NCI-H446 treated with DMSO at 0.1 percent for 48 hours (cell line): ENCODE measurements at regions not wholly inside any gene's neighbourhood (a gene's known extent, or its start where the extent isn't known, plus 50 kb on each side); places are given as distances from the start of the nearest gene placed in this dataset.

Source experiments
- DNase-seq: peaks from one replicate; lab custom pipeline; 2025; lab: John Stamatoyannopoulos, UW

DNA sequence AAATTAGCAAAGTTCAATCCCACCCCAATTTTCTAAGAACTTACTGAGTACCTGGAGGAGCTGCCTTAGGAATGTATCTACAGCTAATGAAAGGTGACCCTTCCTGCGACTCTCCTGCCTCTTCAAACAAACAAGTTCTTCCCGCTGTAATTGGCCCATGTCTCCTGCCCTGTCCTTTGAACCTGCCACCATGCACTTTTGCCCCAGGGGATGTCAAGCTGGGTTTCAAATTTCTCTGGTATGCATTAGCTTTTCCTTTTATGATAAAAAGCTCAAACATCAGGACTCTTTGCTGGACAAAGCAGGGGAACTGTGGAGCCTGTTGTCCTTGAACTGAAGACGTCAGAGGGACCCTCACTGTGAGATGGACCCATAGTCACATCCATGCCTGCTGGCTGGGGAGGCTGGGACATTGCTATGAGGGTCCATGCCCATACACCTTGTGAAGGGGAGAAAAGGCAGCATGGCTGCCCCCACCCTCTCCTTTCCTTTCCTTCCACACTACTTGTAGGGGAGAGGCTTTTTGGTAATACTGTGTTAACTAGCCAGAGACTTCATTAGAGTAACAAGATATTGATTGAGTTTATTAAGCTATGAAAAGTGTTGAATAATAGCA is 210.7 kb upstream of the COPS8 start:
- no peak for DNase-seq

DNA sequence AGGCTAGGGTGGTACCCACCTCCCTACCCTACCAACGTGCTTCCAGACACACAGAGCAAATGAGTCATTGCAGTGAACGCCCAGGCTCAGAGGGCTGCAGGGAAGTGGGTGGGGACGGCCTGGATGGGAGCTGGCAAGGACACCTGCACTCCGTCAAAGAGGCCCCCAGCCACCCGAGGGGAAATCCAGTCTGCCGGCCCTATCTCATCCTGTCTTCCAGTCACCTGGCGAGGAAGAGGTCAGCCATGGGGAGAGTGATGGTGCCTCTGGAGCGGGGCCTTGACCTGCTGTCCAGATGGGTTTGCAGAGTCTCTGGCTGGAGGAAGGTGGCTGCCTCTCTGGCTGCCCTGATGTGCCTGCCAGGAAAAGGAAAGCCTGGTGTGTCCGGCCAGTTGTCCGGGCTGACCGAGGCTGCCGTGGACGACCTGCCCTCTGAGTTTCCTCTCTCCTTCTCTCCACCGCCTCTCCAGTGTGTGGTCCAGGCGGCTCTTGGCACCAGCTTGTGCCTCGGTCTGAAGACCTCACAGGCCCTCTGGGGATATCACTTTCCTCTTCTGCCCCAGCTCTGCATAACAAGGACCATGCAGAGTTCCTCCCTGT is 209.7 kb upstream of the COPS8 start:
- no peak for DNase-seq

DNA sequence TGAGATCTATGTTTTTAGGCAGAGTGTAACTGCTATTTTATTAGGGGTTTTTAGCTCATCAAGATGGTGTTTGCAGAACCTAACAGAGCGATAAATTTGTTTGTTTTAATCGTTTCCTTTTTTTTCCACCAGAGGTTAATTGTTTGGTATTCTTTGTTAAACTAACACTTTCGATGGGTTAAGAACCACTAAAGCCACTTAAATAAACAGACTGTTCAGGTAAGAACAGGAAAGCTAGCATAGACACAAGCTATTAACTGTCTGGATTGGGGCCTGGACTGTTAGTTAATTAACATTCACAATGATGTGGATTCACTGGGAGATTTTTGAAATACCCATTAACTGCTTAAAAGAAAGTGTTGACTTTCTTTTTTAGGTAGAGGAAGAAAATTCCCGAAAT is 209.0 kb upstream of the COPS8 start:
- DNase-seq = no peak

DNA sequence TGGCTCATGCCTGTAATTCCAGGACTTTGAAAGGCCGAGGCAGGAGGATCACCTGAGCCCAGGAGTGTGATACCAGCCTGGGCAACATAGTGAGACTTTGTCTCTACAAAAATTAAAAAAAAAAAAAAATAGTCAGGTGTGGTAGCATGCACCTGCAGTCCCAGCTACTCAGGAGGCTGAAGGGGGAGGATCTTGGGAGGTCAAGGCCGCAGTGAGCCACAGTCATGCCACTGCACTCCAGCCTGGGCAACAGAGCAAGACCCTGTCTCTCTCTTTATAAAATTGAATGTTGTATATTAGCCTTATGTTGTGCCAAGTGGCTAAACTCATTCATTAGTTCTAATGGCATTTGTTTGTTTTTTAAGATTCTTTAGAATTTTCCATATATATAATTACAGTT is 207.7 kb upstream of the COPS8 start:
- DNase-seq = no peak

DNA sequence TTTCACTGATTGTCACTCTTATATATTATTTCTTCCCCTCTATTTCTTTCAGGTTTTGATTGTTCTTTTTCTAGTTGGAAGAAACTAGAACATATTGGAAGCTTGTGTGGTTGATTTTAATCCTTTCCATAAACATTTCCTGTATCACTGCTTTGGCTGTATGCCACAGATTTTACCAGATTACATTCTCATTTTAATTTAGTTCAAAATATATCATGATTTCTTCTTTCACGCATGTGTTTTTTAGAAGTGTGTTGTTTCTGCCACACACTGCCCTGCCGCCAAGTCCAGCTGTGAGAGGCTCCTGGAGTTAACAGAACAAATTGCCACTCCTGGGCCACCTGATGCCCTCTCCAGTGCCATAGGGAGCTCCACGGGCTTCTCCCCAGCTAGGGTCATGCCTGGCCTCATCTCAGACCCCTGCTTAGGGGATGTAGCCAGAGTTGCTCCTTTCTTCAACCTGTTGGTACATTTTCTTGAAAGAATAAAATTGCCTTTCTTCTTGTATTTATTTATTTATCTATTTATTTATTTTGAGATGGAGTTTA is 206.2 kb upstream of the COPS8 start:
- no peak for DNase-seq

DNA sequence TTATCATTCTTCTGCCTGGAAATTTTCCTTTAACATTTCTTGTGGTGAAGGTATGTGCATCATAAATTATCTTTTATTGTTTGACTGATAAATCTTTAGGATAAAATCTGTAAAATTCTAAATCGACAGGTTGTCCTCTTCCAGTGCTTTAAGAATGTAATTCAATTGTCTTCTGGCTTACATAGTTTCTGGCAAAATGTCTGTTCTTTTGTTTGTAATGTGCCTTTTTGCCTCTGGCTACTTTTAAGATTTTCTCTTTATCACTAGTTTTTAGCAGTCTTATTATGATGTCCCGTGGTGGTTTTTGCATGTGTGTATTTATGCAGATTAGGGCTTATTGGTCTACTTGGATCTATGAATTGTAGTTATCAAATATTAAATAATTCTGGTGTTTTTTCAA is 203.6 kb upstream of the COPS8 start:
- DNase-seq = no peak

DNA sequence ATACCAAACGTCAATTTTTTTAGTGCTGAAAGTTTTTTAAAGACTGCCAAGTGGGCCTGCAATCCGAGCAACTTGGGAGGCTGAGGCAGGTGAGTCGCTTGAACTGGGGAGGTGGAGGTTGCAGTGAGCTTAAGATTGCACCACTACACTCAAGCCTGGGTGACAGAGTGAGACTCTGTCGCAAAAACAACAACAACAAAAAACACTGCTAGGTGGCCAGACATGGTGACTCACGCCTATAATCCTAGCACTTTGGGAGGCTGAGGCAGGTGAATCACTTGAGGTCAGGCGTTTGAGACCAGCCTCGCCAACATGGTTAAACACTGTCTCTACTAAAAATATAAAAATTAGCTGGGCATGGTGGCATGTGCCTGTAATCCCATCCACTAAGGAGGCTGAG is 202.8 kb upstream of the COPS8 start:
- no peak for DNase-seq

DNA sequence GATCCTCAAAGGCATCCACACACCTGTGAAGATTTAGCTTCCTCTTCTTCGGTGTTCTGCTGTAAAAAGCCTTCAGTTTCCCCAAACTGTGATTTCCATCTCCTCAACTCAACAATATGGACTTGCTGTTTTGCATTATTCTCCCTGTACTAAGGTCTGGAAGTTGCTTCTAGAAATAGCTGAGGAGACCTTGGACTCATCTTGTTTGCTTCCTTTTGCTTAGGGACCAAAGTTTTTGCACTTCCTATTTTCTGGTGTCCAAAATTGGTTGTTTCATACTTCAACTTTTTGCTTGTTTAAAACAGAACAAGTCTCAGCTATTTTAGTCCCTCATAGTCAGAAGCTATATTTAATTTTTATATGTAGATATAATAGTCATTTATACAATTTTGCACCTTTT is 201.9 kb upstream of the COPS8 start:
- DNase-seq = no peak

DNA sequence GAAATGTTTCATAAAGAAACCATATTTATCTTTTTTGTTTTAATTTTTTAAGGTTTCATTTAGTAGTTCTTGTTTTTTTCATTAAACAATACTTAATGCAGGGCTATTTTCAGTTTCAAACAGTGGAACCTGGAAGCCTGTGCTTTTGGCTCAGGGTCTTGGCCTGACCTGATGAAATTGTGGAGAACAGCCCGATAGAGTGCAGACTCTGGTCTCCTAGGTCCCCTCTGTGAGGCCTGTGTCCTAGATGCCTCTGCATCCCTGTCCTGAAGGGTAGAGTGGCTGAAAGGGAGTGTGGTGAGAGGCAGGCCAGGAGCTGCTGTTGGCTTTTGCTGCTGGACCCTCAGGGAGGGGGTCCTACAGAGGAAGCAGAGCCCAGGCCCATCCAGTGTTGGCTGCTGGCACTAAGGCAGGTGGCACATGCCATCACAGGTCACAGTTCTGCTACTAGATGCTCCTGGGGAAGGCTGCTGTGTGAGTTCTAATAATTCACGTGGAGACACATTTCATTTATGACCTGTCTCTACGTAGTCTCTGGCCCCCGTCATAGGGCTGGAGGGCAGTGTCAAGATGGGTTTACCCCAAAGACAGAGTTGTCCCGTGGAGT is 201.0 kb upstream of the COPS8 start:
- no peak for DNase-seq

DNA sequence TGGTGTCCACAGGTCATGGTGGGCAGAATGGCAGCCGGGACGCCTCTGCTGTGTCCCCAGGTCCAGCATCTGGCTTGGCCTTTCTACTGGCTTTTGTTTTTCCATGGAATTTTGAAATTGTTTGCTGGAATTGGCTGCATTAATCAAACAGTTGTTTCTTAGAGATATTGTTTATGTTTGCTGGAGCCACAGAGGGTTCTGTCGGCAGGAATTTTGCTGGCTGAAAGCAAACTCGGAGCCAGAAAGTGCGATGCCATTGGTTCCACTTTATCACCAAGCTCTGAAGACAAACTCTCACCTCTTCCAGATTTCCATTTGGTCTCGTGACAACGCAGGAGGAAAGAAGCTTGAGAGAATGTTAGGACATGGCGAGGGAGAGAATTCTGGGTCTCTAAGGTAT is 199.2 kb upstream of the COPS8 start:
- DNase-seq = no peak

DNA sequence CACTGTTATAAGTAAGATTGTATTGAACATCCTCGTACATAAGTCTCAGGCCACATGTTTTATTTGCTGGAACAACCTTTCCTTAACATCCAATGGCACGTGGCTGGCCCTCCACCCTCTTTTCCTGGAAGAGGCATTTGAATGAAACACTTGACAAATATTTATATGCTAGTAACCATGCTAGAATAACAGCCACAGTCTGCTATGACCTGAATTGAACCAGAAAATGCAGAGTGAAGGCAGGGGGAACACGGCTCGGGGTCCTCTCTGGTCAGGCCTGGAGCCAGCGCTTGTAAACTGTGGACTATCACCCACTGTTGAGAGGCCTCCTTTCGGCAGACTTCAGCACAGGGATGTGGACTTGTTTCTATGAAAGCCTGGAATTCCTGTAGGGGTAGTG is 198.2 kb upstream of the COPS8 start:
- no peak for DNase-seq

DNA sequence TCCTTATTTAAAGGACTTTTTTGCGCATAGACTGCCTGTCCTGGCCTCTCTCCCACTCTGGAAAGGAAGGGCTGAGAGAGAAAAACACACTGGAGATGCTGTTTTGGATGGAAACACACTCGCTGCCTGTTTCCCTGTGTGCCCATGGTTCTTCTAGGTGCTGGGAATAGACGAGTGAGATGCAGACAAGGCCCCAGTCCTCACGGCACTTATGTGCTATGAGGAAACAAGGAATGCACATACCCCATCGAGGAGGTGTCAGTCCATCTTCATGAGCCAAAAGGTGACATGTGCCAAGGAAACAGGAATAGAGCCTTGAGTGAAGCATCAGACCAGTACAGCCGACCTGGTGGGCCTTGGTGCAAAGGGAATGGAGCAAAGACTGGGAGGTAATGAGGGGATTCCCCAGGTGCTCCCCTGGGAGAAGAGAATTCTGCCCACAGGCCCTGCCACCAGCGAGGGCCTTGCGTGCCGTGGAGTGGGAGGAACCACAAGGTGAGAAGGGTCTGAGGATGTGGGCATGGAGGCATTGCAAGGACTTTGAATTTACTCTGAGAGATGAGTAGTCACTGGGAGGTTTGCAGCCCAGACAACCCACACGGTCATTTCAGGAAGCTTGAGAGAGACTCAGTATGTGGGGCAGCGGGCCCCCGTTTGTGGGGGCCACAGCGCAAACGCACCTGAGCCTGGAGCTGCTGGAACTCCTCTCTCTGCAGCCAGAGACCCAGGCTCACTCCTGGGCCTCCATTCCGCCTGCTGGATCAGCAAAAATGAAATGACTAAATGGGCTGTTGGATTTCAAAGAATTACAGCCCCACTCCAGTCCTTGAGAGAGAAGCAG is 197.5 kb upstream of the COPS8 start:
- DNase-seq = no peak

DNA sequence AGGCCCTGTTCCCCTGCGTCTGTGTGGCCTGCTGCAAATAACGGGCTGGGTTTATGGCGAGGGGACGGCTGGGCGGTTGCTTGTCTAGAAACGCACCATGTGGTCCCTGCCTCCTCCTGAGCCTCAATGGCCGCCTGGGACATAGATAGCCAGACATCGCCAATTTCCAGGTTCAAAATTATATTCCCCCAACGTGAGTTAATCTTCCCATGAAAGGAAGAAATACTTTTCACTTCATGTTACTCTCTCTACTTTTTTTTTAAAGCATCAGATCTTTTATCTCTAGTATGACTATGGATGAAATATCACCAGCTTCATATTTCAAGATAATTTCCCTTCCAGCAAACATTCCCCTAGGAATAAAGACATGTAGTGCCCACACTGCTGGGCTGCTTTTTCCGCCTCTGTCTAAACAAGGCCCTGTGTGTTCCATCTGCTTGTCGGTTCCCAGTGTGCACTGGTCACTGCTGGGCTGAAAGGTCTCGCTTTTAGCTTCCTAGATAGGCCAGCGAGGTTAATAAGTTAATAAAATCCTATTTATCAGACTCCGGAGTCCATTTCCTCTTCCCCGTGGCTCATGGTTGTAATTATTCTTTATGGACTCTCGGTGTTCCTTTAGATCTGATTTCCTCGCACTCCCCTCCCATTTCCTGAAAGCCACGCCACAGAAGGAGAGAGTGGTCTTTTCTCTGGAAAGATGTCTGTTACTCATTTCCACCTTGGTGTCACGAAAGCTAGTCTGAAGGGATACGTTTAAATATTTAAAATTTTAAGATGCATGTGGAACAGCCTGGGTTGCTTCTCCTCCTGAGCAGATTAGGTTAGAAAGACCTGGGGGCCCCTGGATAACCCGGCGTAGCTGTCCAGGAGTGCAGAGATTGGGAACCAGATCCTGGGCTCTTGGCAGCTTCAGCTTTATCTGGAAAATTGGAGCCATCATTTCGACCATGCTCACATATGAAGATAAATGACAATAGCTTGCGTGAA is 196.6 kb upstream of the COPS8 start:
- DNase-seq = no peak

DNA sequence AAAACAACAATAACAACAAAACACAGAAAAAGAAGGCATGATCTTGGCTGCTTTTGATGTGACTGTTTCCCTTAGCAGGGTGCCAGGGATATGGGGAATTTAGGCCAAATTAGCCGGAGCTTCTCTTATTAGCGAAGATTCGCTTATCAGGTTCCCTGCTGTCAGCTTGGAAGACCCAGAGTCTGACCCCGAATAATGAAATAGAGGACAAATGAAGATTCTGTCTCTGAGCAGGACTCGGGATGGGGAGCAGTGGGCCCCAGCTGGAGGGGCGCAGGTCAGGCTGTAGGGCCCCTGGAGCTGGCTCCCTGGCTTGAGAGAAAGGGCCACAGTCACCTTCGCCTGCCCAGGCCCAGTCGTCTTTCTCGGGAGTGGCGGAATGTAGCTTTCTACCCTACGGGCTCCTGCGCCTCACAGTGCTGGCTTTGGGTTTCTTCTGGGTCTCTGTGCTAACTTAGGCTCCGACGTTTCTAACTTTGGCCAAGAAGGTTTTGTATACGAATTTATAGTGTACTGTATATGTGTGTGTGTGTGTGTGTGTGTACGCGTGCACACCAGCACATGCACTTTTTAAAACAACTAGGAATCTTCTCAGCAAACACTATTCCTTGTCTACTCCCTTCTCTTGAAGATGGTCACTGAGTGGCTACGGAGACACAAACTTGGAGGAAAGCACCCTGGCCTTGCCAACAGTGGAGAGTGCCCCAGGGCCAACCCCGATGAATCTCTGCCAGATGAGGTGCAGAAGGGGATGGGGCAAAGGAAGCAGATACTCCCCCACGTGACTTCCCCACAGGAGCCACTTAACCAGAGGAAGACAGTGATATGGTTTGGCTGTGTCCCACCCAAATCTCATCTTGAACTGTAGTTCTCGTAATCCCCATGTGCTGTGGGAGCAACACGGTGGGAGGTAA is 195.6 kb upstream of the COPS8 start:
- DNase-seq = no peak

DNA sequence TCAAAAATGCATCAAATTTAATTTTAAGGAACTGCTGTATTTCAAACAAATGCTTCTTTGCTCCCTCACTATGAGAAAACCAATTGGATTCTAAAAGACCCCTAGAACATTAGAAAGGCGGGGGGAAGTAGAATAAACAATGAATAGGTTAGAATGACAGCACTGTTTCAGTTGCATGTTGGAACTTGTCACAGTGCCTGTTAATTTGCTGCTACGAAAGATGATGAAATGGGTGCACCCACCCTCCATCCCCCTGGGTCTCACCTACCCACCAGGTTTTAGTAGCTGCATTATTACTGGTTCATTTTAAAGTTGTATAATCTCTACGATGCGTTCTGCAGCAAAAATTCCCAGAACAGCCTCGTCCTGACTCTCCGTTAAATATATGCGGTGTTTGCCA is 193.0 kb upstream of the COPS8 start:
- DNase-seq = no peak

DNA sequence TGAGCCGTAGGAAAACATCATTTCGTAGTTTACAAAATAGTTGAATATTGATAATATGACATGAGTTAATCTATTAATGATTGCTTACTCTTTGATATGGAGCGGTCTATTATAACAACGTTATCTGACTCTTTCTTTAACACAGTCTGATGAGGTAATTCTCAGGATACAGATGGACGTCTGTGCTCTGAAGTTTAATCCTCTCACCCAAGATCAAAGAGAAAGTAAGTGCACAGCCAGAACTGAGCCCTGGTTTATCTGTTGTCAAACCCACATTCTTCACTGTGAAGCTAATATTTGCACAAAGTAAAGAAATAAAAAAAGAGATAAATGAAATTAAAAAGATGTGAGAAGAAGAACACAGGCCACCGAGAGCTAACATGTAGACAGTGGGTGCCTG is 190.9 kb upstream of the COPS8 start:
- DNase-seq = no peak

DNA sequence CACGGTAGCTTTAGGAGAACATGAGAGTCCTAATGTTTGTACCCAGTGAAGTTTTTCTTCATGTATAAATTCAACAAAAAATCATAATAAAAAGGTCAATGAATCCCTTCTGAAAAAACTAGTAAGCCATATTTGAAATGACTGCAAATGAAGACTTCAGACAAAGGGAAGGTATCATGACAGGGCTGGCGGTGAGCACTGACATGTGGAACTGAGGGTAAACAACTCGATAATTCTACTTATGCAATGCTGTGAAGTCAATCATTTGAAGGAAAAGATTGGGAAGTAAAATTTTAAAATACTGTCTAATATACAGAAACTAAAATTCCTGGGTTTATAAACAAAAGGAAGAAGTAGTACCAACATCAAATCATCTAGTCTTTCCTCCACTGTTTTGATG is 190.2 kb upstream of the COPS8 start:
- no peak for DNase-seq

DNA sequence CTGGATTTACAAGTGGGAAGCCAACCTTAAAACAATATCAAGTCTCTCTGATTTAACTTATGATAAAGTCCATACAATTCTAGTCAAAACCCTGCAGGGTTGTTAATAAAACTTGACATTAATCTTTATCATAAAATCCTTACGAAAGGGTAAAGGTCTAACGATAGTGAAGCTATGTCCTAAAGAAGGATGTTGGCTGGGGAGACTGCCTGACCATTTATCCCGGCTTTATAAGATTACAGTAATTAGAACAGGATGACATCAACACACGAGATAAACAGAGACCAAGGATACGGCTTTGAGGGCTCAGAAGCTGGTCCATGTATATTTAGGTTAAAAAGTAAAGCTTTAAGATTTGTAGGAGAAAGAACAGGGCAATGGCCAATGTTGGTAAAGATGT is 189.0 kb upstream of the COPS8 start:
- DNase-seq = no peak

DNA sequence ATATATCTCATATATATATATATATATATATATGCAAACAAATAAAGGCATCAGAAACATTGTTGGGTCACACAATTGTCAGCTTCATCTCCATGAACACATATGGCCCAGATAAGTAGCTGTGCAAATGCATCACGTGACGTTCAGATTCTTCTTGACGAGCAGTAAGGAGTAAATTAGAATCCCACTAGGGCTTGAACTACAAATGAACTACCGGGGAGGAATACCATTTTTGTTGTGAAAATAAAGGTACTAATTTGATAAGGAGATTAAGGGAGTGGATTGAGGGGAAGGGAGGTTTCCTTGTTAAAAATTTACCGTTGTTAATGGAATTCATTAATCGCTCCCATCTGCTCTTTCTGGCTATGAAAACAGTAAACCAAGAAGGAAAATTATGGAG is 186.5 kb upstream of the COPS8 start:
- no peak for DNase-seq

DNA sequence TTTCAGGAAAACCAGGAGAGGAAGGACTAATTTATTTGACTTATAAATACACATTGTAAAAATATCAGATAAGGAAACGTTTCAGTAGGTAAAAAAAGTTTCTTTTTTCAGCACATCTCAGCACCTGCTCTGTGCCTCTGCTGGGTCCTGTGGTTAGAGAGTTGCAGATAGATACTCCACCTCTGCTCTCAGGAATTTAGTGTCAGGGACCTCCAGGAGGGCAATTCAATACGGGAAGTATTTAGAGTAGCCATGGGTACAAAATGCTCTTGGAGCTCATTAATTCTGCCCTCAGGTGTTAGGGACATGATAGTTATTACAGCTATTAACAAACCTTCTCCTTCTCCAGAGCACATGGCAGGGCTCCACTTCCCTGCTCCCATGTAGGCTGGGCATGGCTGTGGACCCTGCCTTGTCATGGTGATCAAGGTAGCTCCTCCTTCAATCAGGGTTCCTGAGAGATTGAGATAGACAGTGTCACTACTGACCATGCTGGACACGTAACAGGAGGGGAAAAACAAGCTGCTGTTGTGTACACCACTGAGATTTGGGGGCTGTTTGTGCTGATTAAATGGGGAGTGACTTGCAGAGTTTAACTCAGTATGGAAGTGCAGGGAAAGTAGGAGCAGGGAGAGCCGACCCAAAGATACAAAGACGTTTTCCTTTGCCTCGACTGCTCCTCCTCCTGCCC is 185.6 kb upstream of the COPS8 start:
- no peak for DNase-seq
